BJ (cell line): ENCODE measurements at regions not wholly inside any gene's neighbourhood (a gene's known extent, or its start where the extent isn't known, plus 50 kb on each side); places are given as distances from the start of the nearest gene placed in this dataset.

Experiments
- CTCF ChIA-PET: fragments of 350-600 bp; formaldehyde crosslinking; extraction: SDS; loops from one replicate; lab custom pipeline; 2021; ENCODE audit warnings: antibody characterized with exemption, inconsistent platforms; lab: Yijun Ruan, JAX
- POLR2A ChIA-PET: fragments of 300-600 bp; sonication (Branson Sonifier 250); formaldehyde crosslinking; extraction: SDS; loops from one replicate; lab custom pipeline; 2021; ENCODE audit warnings: antibody characterized with exemption; lab: Charles Lee
- DNase-seq: peaks from one replicate; pipeline ENCODE4 v3.0.0-alpha.2; 2011; ENCODE audit warnings: low read depth
- H3K27me3 ChIP-seq: 2 replicates; pipeline ENCODE4 v1.6.0; 2011; ENCODE audit warnings: low read length; ENCODE audit not compliant: control insufficient read depth, insufficient read depth
- H3K36me3 ChIP-seq: 2 replicates; pipeline ENCODE4 v1.5.1; 2011; ENCODE audit warnings: low read length; ENCODE audit not compliant: control insufficient read depth, insufficient read depth
- H3K4me3 ChIP-seq: 2 replicates; pipeline ENCODE4 v1.5.1; 2011; ENCODE audit warnings: low read depth, mild to moderate bottlenecking, control low read depth, low read length
- CTCF ChIP-seq: IDR thresholded peaks from 2 replicates; pipeline ENCODE4 v1.5.1; 2011; ENCODE audit warnings: low read depth, mild to moderate bottlenecking, control low read depth, inconsistent platforms, low read length, moderate library complexity; ENCODE audit not compliant: insufficient read depth

GRCh38 chrX:110425222-110426154 is 66.8 kb downstream of the RTL9 start:
- no peak for DNase-seq
- no peak for TF ChIP-seq CTCF
- Histone ChIP-seq H3K4me3 (no peak overlapping the region), H3K36me3 (no peaks in the 10 kb centered on the region), H3K27me3 (no peaks in the 10 kb centered on the region)
- POLR2A ChIA-PET = no interaction called here
- CTCF ChIA-PET = interaction anchor here (0.9 to 1.3 kb wide), 4 partner anchors 11 to 422 kb away, joined by 3 to 4 read pairs (median 4); partner anchors contain the start of gene AMMECR1

GRCh38 chrX:110426155-110426504 is 67.5 kb downstream of the RTL9 start:
- CTCF ChIA-PET = interaction anchor here (0.9 to 1.3 kb wide), 3 partner anchors 10 to 108 kb away, joined by 3 to 4 read pairs (median 3); partner anchors contain the start of gene AMMECR1
- TF ChIP-seq CTCF = no peak
- POLR2A ChIA-PET = no interaction called here
- DNase-seq = no peak
- Histone ChIP-seq H3K27me3 (no peaks in the 10 kb centered on the region), H3K4me3 (no peak overlapping the region), H3K36me3 (no peaks in the 10 kb centered on the region)

- CTCF ChIA-PET = interaction anchor here (1.2 kb wide), 1 partner anchor 109 kb away, joined by 3 read pairs; the partner anchor contains the start of gene AMMECR1
- Histone ChIP-seq H3K36me3 (no peaks in the 10 kb centered on the region), H3K4me3 (no peak overlapping the region), H3K27me3 (no peaks in the 10 kb centered on the region)
- no peak for DNase-seq
- POLR2A ChIA-PET = no interaction called here
- TF ChIP-seq CTCF = no peak
Measured at GRCh38 chrX:110427076-110427475, 68.4 kb downstream of the RTL9 start.

- no peak for TF ChIP-seq CTCF
- H3K27me3 ChIP-seq = no peaks in the 10 kb centered on the region
- ChIA-PET CTCF (no interaction called here), POLR2A (no interaction called here)
- no peak overlapping the region for H3K4me3 ChIP-seq
- no peak for DNase-seq
- no peaks in the 10 kb centered on the region for H3K36me3 ChIP-seq
Measured at GRCh38 chrX:110428144-110428543, 69.5 kb downstream of the RTL9 start.

- no peak for TF ChIP-seq CTCF
- no peak overlapping the region for H3K4me3 ChIP-seq
- DNase-seq = no peak
- H3K27me3 ChIP-seq = no peaks in the 10 kb centered on the region
- no peaks in the 10 kb centered on the region for H3K36me3 ChIP-seq
- CTCF ChIA-PET = interaction anchor here (1.0 kb wide), 1 partner anchor 12 kb away, joined by 3 read pairs; no protein-coding TSS in a partner anchor
- POLR2A ChIA-PET = no interaction called here
Measured at GRCh38 chrX:110430293-110431076, 71.8 kb downstream of the RTL9 start.
